Activated naive CD8-positive, alpha-beta T cell treated with anti-CD3 and anti-CD28 coated beads, Interleukin-2, amount 10 ng/mL, durations not matched to agents 7 days and 5 days (primary cell): ENCODE measurements at regions not wholly inside any gene's neighbourhood (a gene's known extent, or its start where the extent isn't known, plus 50 kb on each side); places are given as distances from the start of the nearest gene placed in this dataset.

Experiments used
- ATAC-seq: fragments of 150-1000 bp; cut with Tn5 transposase; one replicate; pipeline ENCODE4 v1.10.0; 2021; ENCODE audit warnings: low read depth, moderate library complexity
- POLR2A ChIA-PET: fragments of 350-600 bp; sonication (Branson Sonifier 250); formaldehyde crosslinking; loops from one replicate; lab custom pipeline; 2021; ENCODE audit warnings: antibody characterized with exemption; lab: Charles Lee
- DNase-seq: peaks from one replicate; pipeline ENCODE4 v3.0.0; 2021
- H3K27ac Mint-ChIP-seq: one replicate; pipeline ENCODE4 v1.8.0; 2022; ENCODE audit warnings: mild to moderate bottlenecking, mixed read lengths
- H3K27me3 Mint-ChIP-seq: one replicate; pipeline ENCODE4 v1.8.0; 2022; ENCODE audit warnings: mild to moderate bottlenecking, moderate library complexity, mixed read lengths
- H3K36me3 Mint-ChIP-seq: one replicate; pipeline ENCODE4 v1.8.0; 2021; ENCODE audit warnings: mild to moderate bottlenecking, mixed read lengths
- H3K4me1 Mint-ChIP-seq: one replicate; pipeline ENCODE4 v1.8.0; 2021; ENCODE audit warnings: mixed read lengths
- H3K4me3 Mint-ChIP-seq: one replicate; pipeline ENCODE4 v1.8.0; 2022; ENCODE audit warnings: mild to moderate bottlenecking, moderate library complexity, mixed read lengths
- H3K9me3 Mint-ChIP-seq: one replicate; pipeline ENCODE4 v1.8.0; 2021; ENCODE audit warnings: mixed read lengths

GRCh38 chr15:39362821-39363561 lies 217.9 kb upstream of the THBS1 start:
- ATAC-seq (no peak), DNase-seq (no peak)
- no peaks in the 10 kb centered on the region for H3K9me3 Mint-ChIP-seq
- no peaks in the 10 kb centered on the region for H3K4me1 Mint-ChIP-seq
- H3K4me3 Mint-ChIP-seq, result no peak overlapping the region
- no peak overlapping the region for H3K27ac Mint-ChIP-seq
- no peaks in the 10 kb centered on the region for H3K27me3 Mint-ChIP-seq
- no peaks in the 10 kb centered on the region for H3K36me3 Mint-ChIP-seq
- POLR2A ChIA-PET, result no interaction called here

GRCh38 chr15:39363761-39364586 lies 216.9 kb upstream of the THBS1 start:
- Mint-ChIP-seq H3K27me3 (no peaks in the 10 kb centered on the region), H3K4me3 (no peak overlapping the region), H3K9me3 (no peaks in the 10 kb centered on the region), H3K27ac (no peak overlapping the region), H3K4me1 (no peaks in the 10 kb centered on the region), H3K36me3 (no peaks in the 10 kb centered on the region)
- no peak for DNase-seq
- ATAC-seq, result no peak
- POLR2A ChIA-PET, result no interaction called here

- H3K4me3 Mint-ChIP-seq, result no peak overlapping the region
- no peak overlapping the region for H3K27ac Mint-ChIP-seq
- H3K36me3 Mint-ChIP-seq, result no peaks in the 10 kb centered on the region
- no peaks in the 10 kb centered on the region for H3K4me1 Mint-ChIP-seq
- POLR2A ChIA-PET, result no interaction called here
- DNase-seq, result no peak
- no peak for ATAC-seq
- no peaks in the 10 kb centered on the region for H3K9me3 Mint-ChIP-seq
- H3K27me3 Mint-ChIP-seq, result no peaks in the 10 kb centered on the region
These were observed 216.2 kb upstream of the THBS1 start for GRCh38 chr15:39364721-39365120.

DNA sequence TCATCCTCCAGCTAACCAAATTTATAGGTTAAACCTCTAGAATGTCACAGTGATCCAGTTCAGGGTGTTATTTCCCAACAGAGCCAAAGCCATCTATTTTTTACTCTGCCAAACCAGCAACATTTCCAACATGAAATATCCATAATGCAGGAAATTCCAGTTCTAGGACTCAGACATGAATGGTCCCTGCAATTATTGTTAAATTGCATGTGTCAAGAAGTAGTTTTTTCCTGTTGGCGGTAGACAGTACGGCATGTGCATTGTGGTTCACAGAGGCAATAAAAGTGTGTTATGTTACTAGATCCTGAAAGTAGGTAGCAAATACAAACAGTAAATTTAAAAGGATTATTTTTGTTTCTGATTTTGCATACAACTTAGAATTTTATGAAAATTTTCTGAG lies 215.7 kb upstream of the THBS1 start:
- H3K27me3 Mint-ChIP-seq, result no peaks in the 10 kb centered on the region
- no peak overlapping the region for H3K27ac Mint-ChIP-seq
- H3K9me3 Mint-ChIP-seq, result no peaks in the 10 kb centered on the region
- no peaks in the 10 kb centered on the region for H3K36me3 Mint-ChIP-seq
- no peaks in the 10 kb centered on the region for H3K4me1 Mint-ChIP-seq
- no peak overlapping the region for H3K4me3 Mint-ChIP-seq
- POLR2A ChIA-PET, result no interaction called here
- DNase-seq (no peak), ATAC-seq (no peak)

GRCh38 chr15:39365873-39366272 lies 215.0 kb upstream of the THBS1 start:
- no peak for ATAC-seq
- POLR2A ChIA-PET, result no interaction called here
- H3K4me3 Mint-ChIP-seq, result no peak overlapping the region
- no peak overlapping the region for H3K27ac Mint-ChIP-seq
- H3K9me3 Mint-ChIP-seq, result no peaks in the 10 kb centered on the region
- no peaks in the 10 kb centered on the region for H3K4me1 Mint-ChIP-seq
- H3K36me3 Mint-ChIP-seq, result no peaks in the 10 kb centered on the region
- no peaks in the 10 kb centered on the region for H3K27me3 Mint-ChIP-seq
- DNase-seq, result no peak

DNA sequence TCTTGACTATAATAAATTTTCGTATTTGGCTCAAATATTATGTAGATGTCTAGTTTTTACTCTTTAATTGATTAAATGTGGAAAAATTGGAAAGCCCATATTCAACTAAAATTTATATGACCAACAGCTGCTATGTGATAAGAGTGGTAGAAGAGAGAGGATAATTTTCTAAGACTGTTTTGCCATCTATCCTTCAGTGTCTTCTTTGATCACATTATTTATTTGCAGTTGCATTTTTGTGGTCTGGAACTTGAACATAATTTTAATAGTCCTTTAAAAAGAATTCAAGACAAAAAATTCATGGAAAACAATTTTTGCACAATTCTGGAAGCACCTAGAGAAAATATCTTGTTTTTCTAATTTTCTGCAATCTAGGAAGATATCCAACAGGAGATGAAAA lies 213.3 kb upstream of the THBS1 start:
- POLR2A ChIA-PET, result no interaction called here
- Mint-ChIP-seq H3K27me3 (no peaks in the 10 kb centered on the region), H3K4me1 (no peaks in the 10 kb centered on the region), H3K36me3 (no peaks in the 10 kb centered on the region), H3K9me3 (peaks cover 3% of the 10 kb centered on the region), H3K4me3 (no peak overlapping the region), H3K27ac (no peak overlapping the region)
- DNase-seq (no peak), ATAC-seq (no peak)

DNA sequence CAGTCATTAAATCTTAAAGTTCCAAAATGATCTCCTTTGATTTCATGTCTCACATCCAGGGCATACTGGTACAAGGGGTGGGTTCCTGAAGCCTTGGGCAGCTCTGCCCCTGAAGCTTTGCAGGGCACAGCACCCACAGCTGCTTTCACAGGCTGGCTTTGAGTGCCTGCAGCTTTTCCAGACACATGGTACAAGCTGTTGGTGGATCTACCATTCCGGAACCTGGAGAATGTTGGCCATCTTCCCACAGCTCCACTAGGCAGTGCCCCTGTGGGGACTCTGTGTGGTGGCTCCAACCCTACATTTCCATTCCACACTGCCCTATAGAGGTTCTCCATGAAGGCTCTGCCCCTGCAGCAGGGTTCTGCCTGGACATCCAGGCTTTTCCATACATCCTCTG lies 211.1 kb upstream of the THBS1 start:
- DNase-seq, result no peak
- POLR2A ChIA-PET, result no interaction called here
- Mint-ChIP-seq H3K9me3 (peaks cover 3% of the 10 kb centered on the region), H3K36me3 (no peaks in the 10 kb centered on the region), H3K4me1 (no peaks in the 10 kb centered on the region), H3K4me3 (no peak overlapping the region), H3K27ac (no peak overlapping the region), H3K27me3 (peaks cover 5% of the 10 kb centered on the region)
- no peak for ATAC-seq

DNA sequence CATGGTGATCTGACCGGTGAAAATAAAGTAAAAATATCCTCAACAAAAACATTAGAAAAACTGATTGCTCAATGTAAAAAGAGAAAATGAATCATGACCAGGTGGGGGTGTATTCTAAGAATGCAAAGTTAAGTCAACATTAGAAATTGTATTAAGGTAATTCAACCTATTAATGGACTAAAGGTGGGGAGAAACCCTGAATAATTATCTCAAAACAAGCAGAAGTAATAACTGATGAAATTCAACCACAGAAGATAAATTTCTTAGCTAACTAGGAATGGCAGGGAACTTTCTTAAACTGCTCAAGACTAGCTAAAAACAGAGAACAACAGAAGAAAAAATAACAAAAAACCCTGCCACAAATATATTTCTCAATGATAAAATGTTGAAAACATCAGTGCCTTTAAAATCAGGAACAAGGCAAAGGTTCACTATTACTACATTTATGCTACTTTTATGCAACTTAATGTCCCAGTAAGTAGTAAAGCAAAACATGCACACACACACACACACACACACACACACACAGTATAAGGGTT lies 204.4 kb upstream of the THBS1 start:
- Mint-ChIP-seq H3K27ac (no peak overlapping the region), H3K27me3 (peaks cover 8% of the 10 kb centered on the region), H3K4me1 (no peaks in the 10 kb centered on the region), H3K9me3 (peaks cover 3% of the 10 kb centered on the region), H3K36me3 (no peaks in the 10 kb centered on the region), H3K4me3 (no peak overlapping the region)
- POLR2A ChIA-PET, result no interaction called here
- no peak for ATAC-seq
- no peak for DNase-seq

DNA sequence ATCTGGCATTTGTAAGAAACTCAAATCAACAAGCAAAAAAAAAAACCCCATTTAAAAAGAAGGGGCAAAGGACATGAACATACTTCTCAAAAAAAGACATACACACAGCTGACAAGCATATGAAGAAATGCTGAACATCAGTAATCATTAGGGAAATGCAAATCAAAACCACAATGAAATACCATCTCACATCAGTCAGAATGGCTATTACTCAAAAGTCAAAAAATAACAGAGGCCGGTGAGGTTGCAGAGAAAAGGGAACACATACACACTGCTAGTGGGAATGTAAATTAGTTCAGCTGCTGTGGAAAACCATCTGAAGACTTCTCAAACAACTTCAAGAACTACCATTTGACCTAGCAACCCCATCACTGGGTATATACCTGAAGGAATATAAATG lies 199.4 kb upstream of the THBS1 start:
- H3K9me3 Mint-ChIP-seq, result no peaks in the 10 kb centered on the region
- H3K4me3 Mint-ChIP-seq, result no peak overlapping the region
- DNase-seq, result no peak
- H3K36me3 Mint-ChIP-seq, result no peaks in the 10 kb centered on the region
- H3K4me1 Mint-ChIP-seq, result no peaks in the 10 kb centered on the region
- POLR2A ChIA-PET, result no interaction called here
- H3K27ac Mint-ChIP-seq, result no peak overlapping the region
- ATAC-seq, result no peak
- peaks cover 8% of the 10 kb centered on the region for H3K27me3 Mint-ChIP-seq

DNA sequence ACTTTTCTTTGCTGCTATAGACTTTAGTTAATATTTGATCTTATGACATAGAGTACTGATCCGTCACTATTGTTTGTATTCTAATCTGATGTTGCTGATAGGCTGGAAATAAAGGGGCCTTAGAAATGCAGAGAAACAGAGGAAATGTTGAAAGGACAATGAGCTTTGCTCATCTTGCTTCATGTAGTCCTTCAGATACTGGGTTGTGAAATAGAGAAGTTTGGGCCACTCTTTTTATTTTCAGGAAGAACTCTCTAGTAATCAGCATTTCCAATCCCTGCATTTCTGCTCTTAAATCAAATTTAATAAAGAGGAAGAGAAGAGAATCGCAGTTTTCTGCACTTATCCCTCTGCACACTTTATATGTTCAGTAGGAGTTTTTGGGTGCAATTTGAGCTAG lies 192.8 kb upstream of the THBS1 start:
- no peak overlapping the region for H3K4me3 Mint-ChIP-seq
- H3K36me3 Mint-ChIP-seq, result no peaks in the 10 kb centered on the region
- H3K27me3 Mint-ChIP-seq, result peaks cover 4% of the 10 kb centered on the region
- no peak for DNase-seq
- no peak overlapping the region for H3K27ac Mint-ChIP-seq
- H3K4me1 Mint-ChIP-seq, result no peaks in the 10 kb centered on the region
- H3K9me3 Mint-ChIP-seq, result no peaks in the 10 kb centered on the region
- ATAC-seq, result no peak
- POLR2A ChIA-PET, result no interaction called here

- H3K27ac Mint-ChIP-seq, result no peak overlapping the region
- ATAC-seq, result no peak
- no peaks in the 10 kb centered on the region for H3K4me1 Mint-ChIP-seq
- POLR2A ChIA-PET, result no interaction called here
- H3K27me3 Mint-ChIP-seq, result peaks cover 4% of the 10 kb centered on the region
- no peak for DNase-seq
- no peaks in the 10 kb centered on the region for H3K36me3 Mint-ChIP-seq
- H3K4me3 Mint-ChIP-seq, result no peak overlapping the region
- H3K9me3 Mint-ChIP-seq, result no peaks in the 10 kb centered on the region
These were observed 189.6 kb upstream of the THBS1 start for GRCh38 chr15:39391230-39391629.

- POLR2A ChIA-PET, result no interaction called here
- Mint-ChIP-seq H3K36me3 (no peaks in the 10 kb centered on the region), H3K4me1 (no peaks in the 10 kb centered on the region), H3K4me3 (no peak overlapping the region), H3K27ac (no peak overlapping the region), H3K27me3 (peaks cover 4% of the 10 kb centered on the region), H3K9me3 (no peaks in the 10 kb centered on the region)
- ATAC-seq (no peak), DNase-seq (no peak)
These were observed 188.3 kb upstream of the THBS1 start for GRCh38 chr15:39392469-39393047.

- Mint-ChIP-seq H3K36me3 (no peaks in the 10 kb centered on the region), H3K4me3 (no peak overlapping the region), H3K9me3 (no peaks in the 10 kb centered on the region), H3K27ac (no peak overlapping the region), H3K27me3 (peaks cover 4% of the 10 kb centered on the region), H3K4me1 (no peaks in the 10 kb centered on the region)
- DNase-seq (no peak), ATAC-seq (no peak)
- POLR2A ChIA-PET, result no interaction called here
These were observed 187.1 kb upstream of the THBS1 start for GRCh38 chr15:39393575-39394335.
